ENCODE measurements at regions not wholly inside any gene's neighbourhood (a gene's known extent, or its start where the extent isn't known, plus 50 kb on each side); places are given as distances from the start of the nearest gene placed in this dataset.

- TF ChIP-seq POLR2A (IDR thresholded peaks at IDR 0.05) (no peak), CTCF (IDR thresholded peaks at IDR 0.05) (no peak), EP300 (IDR thresholded peaks at IDR 0.05) (no peak)
- Histone ChIP-seq H3K36me3 (no peaks in the 10 kb centered on the region), H3K27ac (no peak overlapping the region), H3K27me3 (no peaks in the 10 kb centered on the region), H3K9me3 (no peaks in the 10 kb centered on the region), H3K4me3 (no peak overlapping the region), H3K4me1 (ENCODE audit: insufficient read depth) (no peaks in the 10 kb centered on the region)
- no peak for DNase-seq
- intact Hi-C loops (cut with DNase I) = no loop called here
- WGBS, 3 donors = 95 to 99% (median 97%) methylated on average over 2 of the region's 2 CpGs
These were observed 895.4 kb upstream of the ACVR2A start for GRCh38 chr2:146949400-146949799.

GRCh38 chr2:146944601-146945000 is 900.2 kb upstream of the ACVR2A start:
- intact Hi-C loops (cut with DNase I) = no loop called here
- Histone ChIP-seq H3K36me3 (no peaks in the 10 kb centered on the region), H3K9me3 (no peaks in the 10 kb centered on the region), H3K4me1 (ENCODE audit: insufficient read depth) (peaks cover 2% of the 10 kb centered on the region), H3K27ac (no peak overlapping the region), H3K27me3 (no peaks in the 10 kb centered on the region), H3K4me3 (no peak overlapping the region)
- TF ChIP-seq POLR2A (IDR thresholded peaks at IDR 0.05) (no peak), EP300 (IDR thresholded peaks at IDR 0.05) (no peak), CTCF (IDR thresholded peaks at IDR 0.05) (no peak)
- no peak for DNase-seq
- WGBS, 3 donors = 1 to 6% (median 3%) methylated on average over 4 of the region's 4 CpGs

- TF ChIP-seq POLR2A (IDR thresholded peaks at IDR 0.05) (no peak), CTCF (IDR thresholded peaks at IDR 0.05) (no peak), EP300 (IDR thresholded peaks at IDR 0.05) (no peak)
- Histone ChIP-seq H3K9me3 (no peaks in the 10 kb centered on the region), H3K4me3 (no peak overlapping the region), H3K4me1 (ENCODE audit: insufficient read depth) (peaks cover 2% of the 10 kb centered on the region), H3K36me3 (no peaks in the 10 kb centered on the region), H3K27me3 (no peaks in the 10 kb centered on the region), H3K27ac (no peak overlapping the region)
- DNase-seq = no peak
- intact Hi-C loops (cut with DNase I) = no loop called here
- 2 to 6% (median 3%) methylated on average over 5 of the region's 5 CpGs for WGBS, 3 donors
These were observed 904.7 kb upstream of the ACVR2A start for GRCh38 chr2:146939991-146940685.

- H3K27ac ChIP-seq = no peak overlapping the region
- H3K9me3 ChIP-seq = no peaks in the 10 kb centered on the region
- no peaks in the 10 kb centered on the region for H3K4me1 ChIP-seq (ENCODE audit: insufficient read depth)
- no peaks in the 10 kb centered on the region for H3K36me3 ChIP-seq
- no peak for DNase-seq
- H3K27me3 ChIP-seq = no peaks in the 10 kb centered on the region
- TF ChIP-seq CTCF (IDR thresholded peaks at IDR 0.05) (no peak), POLR2A (IDR thresholded peaks at IDR 0.05) (no peak), EP300 (IDR thresholded peaks at IDR 0.05) (no peak)
- intact Hi-C loops (cut with DNase I) = no loop called here
- 62 to 73% (median 65%) methylated on average over 1 of the region's 1 CpG for WGBS, 3 donors
- no peak overlapping the region for H3K4me3 ChIP-seq
These were observed 909.9 kb upstream of the ACVR2A start for GRCh38 chr2:146934921-146935320.
